CMK (cell line): ENCODE measurements at regions not wholly inside any gene's neighbourhood (a gene's known extent, or its start where the extent isn't known, plus 50 kb on each side); places are given as distances from the start of the nearest gene placed in this dataset.

Experiments used
- DNase-seq: peaks from one replicate; pipeline ENCODE4 v3.0.0-alpha.2; 2010; ENCODE audit warnings: low read depth

DNA sequence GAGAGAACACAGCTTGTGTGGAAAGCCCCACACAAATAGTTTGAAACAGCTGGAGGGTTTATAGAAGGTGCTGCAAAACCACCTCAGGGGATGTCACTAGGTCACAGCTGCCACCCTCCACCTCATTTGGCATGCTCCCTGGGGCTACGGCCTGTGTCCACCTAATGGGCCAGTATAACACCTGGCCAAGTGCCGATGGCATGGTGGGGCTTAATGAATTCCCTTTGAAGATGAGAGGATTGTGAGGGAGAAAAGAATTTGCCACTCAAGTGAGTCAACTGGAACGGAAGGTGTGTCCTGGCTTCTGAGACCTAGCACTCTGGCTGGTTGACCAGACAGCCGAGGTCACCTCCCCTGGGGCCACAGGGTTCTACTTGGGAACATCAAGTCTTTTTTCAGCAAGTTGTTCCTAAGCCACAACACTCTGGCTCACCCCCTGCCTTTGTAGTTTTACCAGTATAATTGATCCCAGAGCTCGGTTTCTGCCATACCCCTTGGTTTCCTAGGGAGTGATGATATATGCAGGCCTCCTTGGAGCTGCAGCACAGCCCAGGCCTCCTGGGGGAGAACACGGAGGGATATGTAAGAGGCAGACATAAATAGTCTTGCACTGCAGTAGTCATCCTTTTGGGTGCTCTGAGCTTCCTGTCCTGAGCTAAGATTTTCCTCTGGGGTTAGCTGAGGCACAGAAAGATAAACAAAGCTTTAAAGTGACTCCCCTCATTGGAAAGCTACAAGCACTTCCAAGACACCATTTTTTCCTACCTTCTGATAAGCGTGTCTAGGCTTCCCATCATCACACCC lies 178.2 kb upstream of the LPP start:
- no peak for DNase-seq

DNA sequence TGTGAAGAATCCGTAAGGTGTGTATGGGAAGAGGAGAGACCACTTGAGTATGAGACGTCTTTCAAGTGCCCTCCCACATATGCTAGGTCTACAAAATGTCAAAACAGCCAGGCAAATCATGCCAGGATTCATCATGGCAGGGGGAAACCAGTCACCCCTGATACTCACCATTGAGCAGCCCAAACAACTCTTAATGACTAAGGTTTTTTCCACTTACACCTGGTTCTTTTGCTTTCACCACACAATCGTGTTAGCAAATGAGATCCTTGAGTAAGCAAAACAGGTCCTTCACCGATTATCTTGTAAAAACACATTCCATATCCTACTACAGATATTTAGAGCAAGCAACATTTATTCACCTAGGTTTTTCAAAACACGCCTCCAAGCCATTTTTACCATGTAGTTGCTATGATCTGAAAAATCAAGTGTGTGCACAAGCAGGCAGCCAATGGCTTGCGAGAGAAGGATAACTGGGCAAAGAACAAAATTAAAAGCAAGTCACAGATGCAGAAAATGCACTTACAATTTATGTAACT lies 177.5 kb upstream of the LPP start:
- DNase-seq, result no peak

DNA sequence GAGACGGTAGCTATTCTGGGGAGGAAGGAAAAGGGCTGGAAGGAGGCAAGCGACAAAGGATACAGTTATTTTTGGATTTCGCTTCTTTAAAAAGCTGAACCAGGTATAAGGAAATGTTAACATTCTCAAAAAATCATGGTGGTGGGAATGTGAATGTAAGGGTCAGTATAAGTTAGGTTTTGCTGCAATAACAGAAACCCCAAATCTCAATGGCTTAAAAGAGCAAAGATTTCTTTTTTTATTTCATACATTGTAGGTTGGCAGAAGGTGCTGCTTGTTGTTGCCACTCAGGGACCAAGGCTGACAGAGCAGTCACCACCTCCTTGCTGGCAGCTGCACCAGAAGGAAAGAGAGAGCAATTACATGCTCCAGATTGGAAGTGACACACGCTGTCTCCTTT lies 176.3 kb upstream of the LPP start:
- DNase-seq, result no peak

DNA sequence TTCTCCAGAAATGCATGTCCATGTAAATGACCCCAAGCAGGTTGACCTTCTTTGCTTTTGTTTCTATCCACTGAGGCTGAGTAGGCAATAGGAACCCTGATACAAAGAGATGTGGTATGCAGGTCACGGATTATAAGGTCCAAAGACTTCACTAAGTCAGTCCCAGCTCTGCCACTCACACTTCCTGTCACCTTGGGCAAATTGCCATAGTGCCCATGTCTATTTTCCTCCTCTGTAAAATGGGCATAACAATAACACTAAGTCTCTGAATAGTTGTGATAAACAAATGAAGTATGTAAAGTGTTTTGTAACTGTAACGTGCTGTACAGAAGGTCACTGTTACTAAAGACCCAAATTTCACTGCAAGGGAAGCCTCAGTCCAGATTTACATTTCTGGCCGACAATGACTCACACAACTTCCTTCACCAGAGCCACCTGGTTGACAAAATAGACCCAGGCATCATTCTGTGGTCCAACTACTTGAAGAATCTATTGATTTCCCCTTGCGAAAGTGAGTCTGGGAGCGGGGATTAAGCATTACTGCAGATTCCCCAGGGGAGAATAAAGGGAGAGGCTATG lies 175.4 kb upstream of the LPP start:
- DNase-seq, result no peak

DNA sequence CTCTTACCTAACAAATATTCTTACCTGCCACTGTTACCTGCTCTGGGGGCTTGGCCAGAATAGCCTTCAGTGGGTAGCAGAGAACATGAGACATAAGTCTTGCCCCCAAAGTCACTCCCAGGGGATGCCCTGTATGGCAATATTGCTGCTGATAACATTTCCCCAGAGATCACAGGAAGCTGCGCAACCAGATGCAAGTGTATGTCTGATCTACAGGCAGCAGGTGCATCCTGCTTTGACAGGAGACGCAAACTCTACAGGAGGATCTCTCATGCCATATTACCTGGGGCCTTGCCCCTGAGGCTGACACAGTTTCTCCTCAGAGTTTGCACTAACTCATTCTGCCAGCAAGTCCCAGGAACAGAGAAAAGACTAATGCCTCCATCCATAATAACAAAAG lies 174.4 kb upstream of the LPP start:
- DNase-seq, result no peak

DNA sequence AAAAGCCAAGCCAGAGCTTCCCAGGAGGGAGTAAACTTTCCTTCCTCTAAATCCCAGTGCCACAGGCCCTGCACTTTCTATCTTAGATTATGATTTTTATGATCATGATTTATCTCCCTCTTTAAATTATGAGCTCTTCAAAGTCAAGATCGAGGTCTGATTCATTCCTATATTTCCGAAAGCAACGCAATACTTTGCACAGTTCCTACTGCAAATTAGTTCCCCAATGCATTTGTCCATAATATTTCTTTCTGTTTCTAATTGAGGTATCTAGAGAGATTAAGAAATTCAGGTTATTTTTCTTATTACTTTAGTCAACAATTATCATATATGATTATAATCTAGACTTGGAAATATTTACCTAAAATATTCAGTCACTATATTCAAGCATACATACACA lies 173.1 kb upstream of the LPP start:
- DNase-seq, result no peak

DNA sequence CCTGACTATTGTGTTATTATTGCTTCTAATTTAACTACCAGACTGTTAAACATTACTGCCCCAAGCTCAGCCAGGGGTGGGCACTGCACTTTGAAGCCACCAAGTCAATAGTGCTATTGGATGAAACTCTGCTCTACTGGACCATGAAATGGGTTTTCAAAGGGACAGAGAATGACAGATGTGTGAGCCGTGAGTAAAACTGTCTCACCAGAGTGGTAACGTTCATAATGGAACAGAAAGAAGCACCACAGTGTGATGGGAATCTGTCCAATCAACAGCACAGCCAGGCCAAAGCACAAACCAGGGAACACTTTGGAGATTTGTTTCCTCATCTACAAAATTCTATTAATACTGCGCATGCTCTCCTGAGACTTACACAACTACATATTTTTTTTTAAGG lies 171.8 kb upstream of the LPP start:
- DNase-seq, result no peak

DNA sequence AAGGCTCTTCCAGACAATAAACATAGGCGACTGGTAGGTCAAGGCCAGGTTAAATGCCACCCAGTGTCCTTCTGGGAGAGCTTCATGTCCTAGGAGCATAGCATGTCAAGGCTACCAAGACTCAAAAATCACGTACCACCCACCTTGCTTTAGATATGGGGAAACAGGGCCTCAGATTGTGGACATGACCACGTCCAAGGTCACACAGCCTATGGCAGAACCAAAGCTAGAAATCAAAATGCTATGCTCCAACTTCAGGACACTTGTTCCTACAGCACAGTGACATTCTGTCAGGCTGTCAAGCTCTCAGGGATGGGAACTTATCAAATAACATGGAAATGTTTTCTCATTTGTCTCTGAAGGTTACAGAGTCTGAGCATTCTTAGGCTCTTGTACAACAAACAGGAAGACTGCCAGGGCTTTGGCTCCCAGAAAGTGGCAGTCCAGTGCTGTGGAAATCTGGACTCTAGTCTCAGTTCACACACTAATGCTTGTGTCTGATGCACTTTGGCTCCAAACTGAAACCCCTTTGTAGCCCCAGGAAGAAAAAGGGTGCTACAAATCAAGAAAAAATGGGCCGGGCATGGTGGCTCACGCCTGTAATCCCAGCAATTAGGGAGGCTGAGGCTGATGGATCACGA lies 170.4 kb upstream of the LPP start:
- no peak for DNase-seq

DNA sequence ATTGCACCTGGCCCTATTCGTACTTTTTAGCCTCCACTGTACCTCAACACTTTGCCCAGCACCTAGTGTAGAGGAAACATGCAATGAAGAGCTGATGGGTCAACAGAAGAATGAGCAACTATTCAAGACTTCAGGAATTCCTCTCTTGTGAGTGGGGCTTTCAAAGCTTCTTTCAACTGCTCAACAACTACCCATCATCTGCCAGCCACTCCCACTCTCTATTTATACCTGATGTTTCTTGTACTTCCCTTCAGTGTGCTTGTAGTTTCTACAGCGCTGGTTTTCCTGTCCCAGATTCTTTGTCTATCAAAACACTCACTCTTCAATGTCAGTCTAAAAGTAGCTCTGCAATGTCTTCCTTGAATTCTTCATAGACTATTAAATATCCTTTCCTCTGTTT lies 168.3 kb upstream of the LPP start:
- no peak for DNase-seq

DNA sequence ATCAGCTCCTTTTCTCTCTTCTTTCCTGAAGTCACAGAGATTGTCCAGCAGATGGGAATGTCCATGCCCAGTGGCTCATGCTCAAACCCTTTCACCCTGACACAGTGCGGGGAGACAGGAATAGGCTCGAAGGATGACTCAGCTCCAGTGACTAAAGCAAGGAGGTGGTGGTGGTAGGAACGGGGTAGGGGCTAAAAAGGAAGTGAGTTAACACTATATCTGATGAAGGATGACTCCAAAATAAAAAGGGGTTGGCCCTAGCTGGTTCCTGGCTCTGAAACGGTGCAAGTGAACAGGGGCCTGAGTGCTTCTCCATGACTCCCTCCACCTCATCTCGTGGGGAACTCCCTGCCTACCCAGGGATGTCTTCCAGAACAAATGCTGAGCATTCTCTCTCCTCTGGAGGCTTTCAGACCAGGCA lies 167.4 kb upstream of the LPP start:
- DNase-seq, result no peak

DNA sequence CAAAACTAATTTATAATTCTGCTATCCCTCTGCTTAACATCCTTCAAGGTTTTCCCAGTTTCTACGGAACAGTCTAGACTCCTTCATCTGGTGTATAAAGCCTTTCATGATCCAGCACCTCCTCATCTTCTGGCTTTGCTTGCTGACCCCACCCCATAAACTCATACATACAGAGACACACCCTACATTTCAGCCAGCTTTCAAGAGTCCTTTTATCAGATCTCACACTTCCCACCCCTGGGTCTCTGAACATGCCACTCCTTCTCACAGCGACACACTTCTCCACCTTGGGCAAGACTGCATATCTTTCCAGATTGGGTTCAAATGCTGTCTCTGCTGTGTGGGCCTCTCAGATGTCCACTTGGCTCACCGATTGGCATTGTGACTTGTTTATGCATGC lies 166.8 kb upstream of the LPP start:
- no peak for DNase-seq

DNA sequence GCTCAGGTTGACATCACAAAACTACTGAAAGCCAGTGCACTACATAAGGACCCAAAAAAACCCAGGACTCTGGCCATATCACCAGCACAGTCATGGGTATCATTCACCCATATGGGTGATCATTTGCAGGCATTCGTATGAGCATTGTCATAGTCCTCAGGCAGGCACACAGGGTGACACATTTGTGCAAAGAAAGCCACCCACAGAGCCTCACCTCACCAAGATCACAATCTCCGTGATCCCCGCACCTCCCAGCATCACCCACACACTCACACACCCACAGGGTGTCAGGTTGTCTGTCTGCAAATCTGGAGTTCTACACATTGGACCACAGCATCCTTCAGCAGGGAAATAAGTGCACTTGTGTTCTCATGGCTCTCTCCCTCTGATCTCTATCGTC lies 166.0 kb upstream of the LPP start:
- no peak for DNase-seq

DNA sequence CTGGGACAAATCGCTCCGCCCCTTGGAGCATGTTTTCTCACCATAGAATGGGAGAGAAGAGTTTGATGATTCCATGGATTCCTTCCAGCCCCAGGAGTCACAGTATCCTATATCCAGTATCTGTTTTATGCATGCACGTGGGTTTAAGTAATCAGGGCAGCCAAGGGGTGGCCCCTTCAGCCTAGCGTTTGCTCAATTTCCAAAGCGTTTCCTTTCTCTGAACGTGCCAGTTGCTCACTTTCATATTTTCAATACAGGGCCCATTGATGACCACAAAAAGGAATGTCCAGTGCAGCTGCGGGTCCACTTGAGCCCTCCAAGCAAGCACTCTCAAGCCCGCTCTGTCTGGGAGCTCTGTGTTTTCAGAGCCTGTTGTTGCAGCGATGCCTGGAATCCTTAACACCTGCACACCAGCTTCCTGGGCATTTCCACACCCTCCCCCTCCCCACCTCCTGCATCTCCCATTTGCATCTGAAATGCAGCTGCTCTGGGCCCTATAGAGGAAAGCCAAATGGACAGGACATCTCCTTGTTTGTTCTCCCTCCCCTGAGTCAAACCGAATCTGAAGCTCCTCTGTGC lies 164.3 kb upstream of the LPP start:
- DNase-seq, result no peak

DNA sequence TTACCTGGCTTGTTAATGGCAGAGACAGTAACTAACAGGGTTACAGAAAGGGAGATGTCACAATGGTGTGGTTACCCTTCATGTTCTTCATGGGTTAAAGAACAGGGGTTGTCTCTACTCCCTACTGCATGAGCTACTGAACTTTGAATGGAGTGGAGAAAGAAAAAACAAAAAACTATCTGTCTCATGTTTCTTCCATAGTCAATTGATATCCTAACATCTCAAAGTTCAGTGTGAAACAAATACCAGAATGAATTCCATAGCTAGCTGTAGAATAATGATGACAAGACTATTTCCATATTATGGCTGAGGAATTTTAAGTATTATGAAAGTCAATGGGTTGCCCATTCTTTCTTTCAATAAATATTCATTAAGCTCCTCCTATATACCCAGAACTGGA lies 161.3 kb upstream of the LPP start:
- no peak for DNase-seq

DNA sequence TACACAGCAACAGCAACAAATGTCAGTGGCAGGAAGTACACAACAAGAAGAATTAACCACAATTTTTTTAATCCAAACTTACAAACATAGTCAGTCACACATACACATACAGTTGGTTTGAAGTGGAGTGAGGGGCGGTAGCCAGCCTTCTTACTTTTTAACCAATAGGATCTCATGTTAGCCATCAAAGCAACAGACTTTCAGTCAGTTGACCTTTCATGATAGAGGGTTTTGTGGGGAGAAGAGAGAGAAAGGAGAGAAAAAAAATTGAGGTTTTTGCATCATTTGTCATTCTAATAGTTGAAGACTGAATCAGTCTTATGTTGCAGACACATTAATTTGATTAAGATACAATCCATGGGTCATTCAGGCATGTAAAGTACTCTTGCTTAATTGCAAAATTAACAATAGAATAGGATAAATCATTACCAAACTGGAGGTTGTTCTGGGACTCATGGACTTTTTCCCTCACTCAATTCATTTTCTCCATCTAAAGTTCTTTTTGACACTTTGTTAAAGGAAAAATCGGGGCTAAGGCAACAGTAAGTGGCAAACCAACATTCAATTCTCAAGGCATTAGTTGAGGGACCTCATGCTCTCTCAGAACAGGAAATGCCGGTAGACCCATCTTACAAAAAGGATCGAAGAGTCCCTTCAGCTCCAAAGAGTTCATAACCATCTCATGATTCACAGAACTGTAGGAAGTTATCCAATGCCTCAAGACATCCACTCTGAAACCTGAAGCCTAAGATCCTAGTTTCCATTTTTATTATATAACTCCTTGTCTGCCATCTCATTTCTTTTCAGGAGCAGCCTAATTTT lies 159.5 kb upstream of the LPP start:
- DNase-seq, result no peak

DNA sequence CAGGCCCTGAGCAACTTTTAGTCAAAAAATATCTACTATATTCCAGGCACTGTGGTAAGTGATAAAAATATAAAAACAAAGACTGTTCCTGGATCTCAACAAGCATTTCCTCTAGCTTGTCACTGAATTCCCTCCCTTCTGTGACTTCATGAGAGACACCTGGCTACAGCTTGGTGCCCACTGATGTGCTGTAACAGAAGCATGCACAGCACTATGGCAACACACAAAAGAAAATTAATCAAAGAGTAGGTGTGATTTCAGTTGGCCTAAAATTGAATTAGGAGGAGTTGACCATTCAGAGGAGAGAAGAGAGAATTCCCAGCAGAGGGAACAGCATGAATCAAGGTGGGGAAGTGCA lies 158.9 kb upstream of the LPP start:
- no peak for DNase-seq

DNA sequence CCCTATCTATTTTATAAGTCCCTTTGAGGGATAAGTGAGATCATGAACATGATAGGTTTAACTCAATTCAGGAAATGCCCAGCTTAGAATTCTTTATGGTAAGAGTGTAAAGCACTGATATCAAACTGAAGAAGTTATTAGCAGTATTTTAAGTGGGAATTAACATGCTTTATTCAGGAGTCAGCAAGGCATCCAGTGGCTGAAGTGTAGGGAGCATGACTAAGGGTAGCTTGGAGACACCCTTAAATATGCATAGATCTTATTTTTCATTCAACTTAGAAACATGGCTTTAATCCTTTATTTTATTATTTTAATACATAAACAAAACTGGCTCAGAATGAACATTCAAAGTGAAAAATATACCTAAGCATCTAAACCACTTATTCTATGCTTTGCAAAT lies 158.3 kb upstream of the LPP start:
- no peak for DNase-seq

DNA sequence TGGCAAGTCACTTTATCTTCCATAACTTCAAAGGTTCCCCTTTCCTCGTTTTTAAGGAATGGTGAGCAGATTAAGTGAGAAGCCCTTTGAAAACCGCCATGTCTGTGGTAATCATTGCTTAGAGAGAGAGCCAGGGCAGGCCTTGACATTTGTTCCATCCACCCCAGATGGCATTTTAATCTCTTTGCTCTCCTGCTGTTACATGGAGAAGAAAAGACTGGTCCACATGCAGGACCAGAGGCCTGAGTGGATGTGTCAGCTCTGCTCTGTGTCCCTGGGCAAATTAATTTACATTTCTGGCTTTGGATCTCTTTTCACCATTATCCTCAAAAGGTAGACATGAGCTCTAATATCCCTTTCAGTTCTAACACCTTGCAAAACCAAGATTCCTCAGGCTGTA lies 157.3 kb upstream of the LPP start:
- DNase-seq, result no peak

DNA sequence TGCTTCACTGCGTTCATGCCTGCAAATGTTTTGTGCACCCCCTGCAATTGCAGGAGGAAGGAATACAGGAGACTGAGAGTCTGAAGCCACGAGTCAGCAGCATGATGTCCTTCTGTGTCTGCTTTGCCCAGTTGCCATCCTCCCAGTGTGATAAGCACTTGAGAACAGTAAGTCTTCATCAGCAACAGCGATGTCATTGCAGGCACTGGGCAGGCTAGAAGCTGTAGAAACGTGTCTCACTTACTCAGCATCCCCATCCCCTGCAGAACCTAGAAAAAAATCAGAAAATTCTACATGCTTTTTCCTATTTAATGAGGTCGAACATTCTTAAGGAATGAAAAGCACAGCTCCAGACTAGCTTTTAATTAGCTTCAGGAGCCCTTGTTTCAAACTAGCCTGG lies 156.5 kb upstream of the LPP start:
- no peak for DNase-seq

DNA sequence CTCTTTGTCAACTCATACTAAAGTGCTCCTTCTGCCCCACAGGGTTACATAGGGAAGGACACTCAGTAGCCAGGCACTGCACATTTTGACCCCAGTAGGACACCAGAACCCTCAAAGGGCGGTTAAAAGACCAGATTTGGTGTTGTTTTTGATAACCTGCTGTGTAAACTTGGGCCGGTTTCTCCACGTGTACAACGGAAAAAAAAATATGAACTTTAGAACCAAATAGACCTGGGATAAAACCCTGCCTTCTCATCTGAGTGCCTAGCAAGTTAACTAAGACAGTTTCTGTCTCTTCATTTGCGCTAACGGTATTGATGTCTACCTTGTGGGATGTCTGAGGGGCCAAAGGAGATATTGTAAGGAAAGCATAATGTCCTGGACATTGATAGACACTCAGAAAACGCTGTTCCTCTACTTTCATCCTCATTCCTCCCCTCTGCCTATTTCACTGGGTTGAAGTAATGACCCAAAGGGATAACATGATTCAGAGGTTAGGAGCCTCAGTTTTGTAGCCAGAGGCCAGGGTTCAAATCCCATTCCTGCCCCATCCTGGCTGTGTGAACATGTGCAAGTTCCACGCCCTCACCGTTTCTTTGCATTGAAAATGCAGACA lies 155.9 kb upstream of the LPP start:
- no peak for DNase-seq

DNA sequence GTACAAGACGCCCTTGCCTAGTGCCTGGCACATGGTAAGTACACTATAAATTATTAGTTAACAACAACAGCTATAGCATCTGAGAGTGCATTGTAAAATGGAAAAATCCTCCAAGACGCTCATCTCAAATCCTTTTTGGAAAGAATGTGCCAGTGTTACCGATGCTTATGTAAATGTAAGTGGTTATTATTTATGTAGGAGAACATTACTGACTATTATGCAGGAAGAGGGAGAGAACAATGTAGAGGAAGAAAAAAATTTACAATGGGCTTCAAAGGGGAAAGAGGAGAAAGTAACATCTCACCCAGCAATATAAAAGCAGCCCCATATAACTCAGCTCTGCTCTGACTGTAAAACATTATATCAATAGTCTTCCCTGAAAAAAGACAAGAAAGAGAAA lies 155.3 kb upstream of the LPP start:
- DNase-seq, result no peak

DNA sequence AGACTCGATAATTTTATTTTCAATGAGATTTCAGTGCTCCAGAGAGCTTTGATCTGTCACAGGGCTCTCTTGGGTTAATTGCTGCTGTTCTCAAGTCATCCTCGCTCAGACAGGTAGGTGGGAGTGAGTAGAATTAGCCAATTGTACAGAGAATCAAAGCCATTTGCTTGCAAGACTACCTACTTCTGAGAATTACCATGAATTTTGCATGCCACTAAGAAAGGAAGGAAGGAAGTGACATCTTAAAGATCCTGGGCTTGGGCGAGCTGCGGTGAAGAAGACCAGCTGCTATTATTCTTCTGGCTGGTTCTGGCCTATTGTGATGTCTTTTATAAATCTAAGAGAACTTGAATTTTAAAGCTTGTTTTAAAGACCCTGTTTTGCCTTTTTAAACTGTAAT lies 154.1 kb upstream of the LPP start:
- no peak for DNase-seq
